Body of pancreas (tissue), 4 donors: ENCODE measurements at regions not wholly inside any gene's neighbourhood (a gene's known extent, or its start where the extent isn't known, plus 50 kb on each side); places are given as distances from the start of the nearest gene placed in this dataset.

ENCODE experiments used
- CTCF ChIP-seq, 7 experiments: fragments of 450-650 bp in 4 of 7; fragments of 200-600 bp in 3 of 7; sonication (generic) in 3 of 7; IDR thresholded peaks; one replicate each; pipeline ENCODE4 v1.5.1; 2016 to 2019; ENCODE audit warnings: antibody characterized with exemption in 7 of 7
- POLR2A ChIP-seq, 3 donors: fragments of 450-650 bp; IDR thresholded peaks; one replicate each; pipeline ENCODE4 v1.6.1; 2016; ENCODE audit warnings: antibody characterized with exemption in 3 of 3, mild to moderate bottlenecking in 2 of 3

- no peak for TF ChIP-seq POLR2A (IDR thresholded peaks at IDR 0.05)
- TF ChIP-seq CTCF (IDR thresholded peaks at IDR 0.05): no peak
These were observed 379.6 kb downstream of the TTLL7 start for GRCh38 chr1:83619170-83619896.
